Stromal cell of bone marrow (primary cell): ENCODE measurements at regions not wholly inside any gene's neighbourhood (a gene's known extent, or its start where the extent isn't known, plus 50 kb on each side); places are given as distances from the start of the nearest gene placed in this dataset.
"Not testable (repeated sequence)": the region's sequence is repeated elsewhere in the genome, so short reads cannot be mapped to it uniquely, and the experiment has no call there.

ENCODE experiments used
- DNase-seq: peaks from one replicate; pipeline ENCODE4 v3.0.0-alpha.2; 2012; ENCODE audit warnings: low read depth

- DNase-seq: not testable (repeated sequence)
Observed at GRCh38 chr13:44055681-44056080, 176.0 kb downstream of the LACC1 start.

- DNase-seq: no peak
Observed at GRCh38 chr13:44058067-44058466, 178.4 kb downstream of the LACC1 start.

GRCh38 chr13:44058624-44059215 lies 179.0 kb downstream of the LACC1 start:
- DNase-seq: no peak

- DNase-seq: no peak
Observed at GRCh38 chr13:44061876-44062275, 182.2 kb downstream of the LACC1 start.

GRCh38 chr13:44063467-44063866 lies 183.8 kb downstream of the LACC1 start:
- no peak for DNase-seq

GRCh38 chr13:44063881-44064280 lies 184.2 kb downstream of the LACC1 start:
- no peak for DNase-seq

- DNase-seq: no peak
Observed at GRCh38 chr13:44064357-44064756, 184.7 kb downstream of the LACC1 start.

- DNase-seq: no peak
Observed at GRCh38 chr13:44068169-44068568, 188.5 kb downstream of the LACC1 start.

GRCh38 chr13:44068737-44069136 lies 189.0 kb downstream of the LACC1 start:
- DNase-seq: peak; percentile 58

GRCh38 chr13:44072536-44072935 lies 192.8 kb downstream of the LACC1 start:
- DNase-seq: no peak

- DNase-seq: no peak
Observed at GRCh38 chr13:44074611-44075010, 194.9 kb downstream of the LACC1 start.

- no peak for DNase-seq
Observed at GRCh38 chr13:44075113-44075512, 195.4 kb downstream of the LACC1 start.

GRCh38 chr13:44078806-44079376 lies 199.2 kb downstream of the LACC1 start:
- DNase-seq: no peak

GRCh38 chr13:44079413-44080205 lies 199.9 kb downstream of the LACC1 start:
- DNase-seq: no peak

GRCh38 chr13:44084146-44084545 lies 204.4 kb downstream of the LACC1 start:
- DNase-seq: no peak

GRCh38 chr13:44086389-44086788 lies 206.7 kb downstream of the LACC1 start:
- no peak for DNase-seq

GRCh38 chr13:44088411-44088810 lies 208.7 kb downstream of the LACC1 start:
- no peak for DNase-seq

GRCh38 chr13:44088991-44089413 lies 209.3 kb downstream of the LACC1 start:
- DNase-seq: no peak

- peak; percentile 17 for DNase-seq
Observed at GRCh38 chr13:44089452-44089851, 209.7 kb downstream of the LACC1 start.

- no peak for DNase-seq
Observed at GRCh38 chr13:44092078-44092970, 212.6 kb downstream of the LACC1 start.

GRCh38 chr13:44093607-44094564 lies 214.2 kb downstream of the LACC1 start:
- DNase-seq: no peak
